ENCODE measurements at regions not wholly inside any gene's neighbourhood (a gene's known extent, or its start where the extent isn't known, plus 50 kb on each side); places are given as distances from the start of the nearest gene placed in this dataset.

- no peak for TF ChIP-seq EP300 (IDR thresholded peaks at IDR 0.05; ENCODE audit: borderline replicate concordance in 1 of 2, low read depth in 2 of 2, low read length in 2 of 2)
- TF ChIP-seq TEAD4 (IDR thresholded peaks at IDR 0.05; ENCODE audit: low read depth, low read length) = no peak
- no peak for TF ChIP-seq YY1 (IDR thresholded peaks at IDR 0.05; ENCODE audit: low read depth, low read length)
- no peak for TF ChIP-seq MAFK (IDR thresholded peaks at IDR 0.05; ENCODE audit: low read depth, low read length)
- TF ChIP-seq ZNF274 (IDR thresholded peaks at IDR 0.05; ENCODE audit: borderline replicate concordance, extremely low read depth, low read length) = no peak
These were observed 281.7 kb upstream of the LRATD1 start (continued) for GRCh38 chr2:14350856-14351255.

All from H1 (cell line).